ENCODE measurements at regions not wholly inside any gene's neighbourhood (a gene's known extent, or its start where the extent isn't known, plus 50 kb on each side); places are given as distances from the start of the nearest gene placed in this dataset.

- Mint-ChIP-seq H3K36me3 (ENCODE audit: low read depth) (no peaks in the 10 kb centered on the region), H3K4me1 (peaks cover 12% of the 10 kb centered on the region), H3K27ac (no peak overlapping the region), H3K4me3 (no peak overlapping the region), H3K27me3 (no peaks in the 10 kb centered on the region), H3K9me3 (peaks cover 4% of the 10 kb centered on the region)
- DNase-seq (no peak), ATAC-seq (no peak)
Measured at GRCh38 chr6:156189714-156190113, 587.5 kb upstream of the ARID1B start.

- Mint-ChIP-seq H3K36me3 (ENCODE audit: low read depth) (no peaks in the 10 kb centered on the region), H3K4me1 (peaks cover 10% of the 10 kb centered on the region), H3K9me3 (peaks cover under 1% of the 10 kb centered on the region), H3K27ac (no peak overlapping the region), H3K4me3 (no peak overlapping the region), H3K27me3 (no peaks in the 10 kb centered on the region)
- ATAC-seq, result no peak
- no peak for DNase-seq
Measured at GRCh38 chr6:156189195-156189594, 588.0 kb upstream of the ARID1B start.

GRCh38 chr6:156185113-156185512, 592.1 kb upstream of the ARID1B start:
- ATAC-seq (no peak), DNase-seq (no peak)
- Mint-ChIP-seq H3K27ac (no peak overlapping the region), H3K36me3 (ENCODE audit: low read depth) (no peaks in the 10 kb centered on the region), H3K4me1 (peaks cover 5% of the 10 kb centered on the region), H3K27me3 (peaks cover 2% of the 10 kb centered on the region), H3K9me3 (no peaks in the 10 kb centered on the region), H3K4me3 (no peak overlapping the region)

GRCh38 chr6:156183678-156184077, 593.5 kb upstream of the ARID1B start:
- no peaks in the 10 kb centered on the region for H3K9me3 Mint-ChIP-seq
- H3K4me1 Mint-ChIP-seq, result peaks cover 5% of the 10 kb centered on the region
- H3K4me3 Mint-ChIP-seq, result no peak overlapping the region
- DNase-seq (no peak), ATAC-seq (no peak)
- no peak overlapping the region for H3K27ac Mint-ChIP-seq
- peaks cover 2% of the 10 kb centered on the region for H3K27me3 Mint-ChIP-seq
- H3K36me3 Mint-ChIP-seq (ENCODE audit: low read depth), result no peaks in the 10 kb centered on the region

- H3K4me3 Mint-ChIP-seq, result no peak overlapping the region
- peaks cover 4% of the 10 kb centered on the region for H3K9me3 Mint-ChIP-seq
- H3K36me3 Mint-ChIP-seq (ENCODE audit: low read depth), result no peaks in the 10 kb centered on the region
- H3K27me3 Mint-ChIP-seq, result peaks cover 2% of the 10 kb centered on the region
- peaks cover 5% of the 10 kb centered on the region for H3K4me1 Mint-ChIP-seq
- no peak for ATAC-seq
- DNase-seq, result no peak
- no peak overlapping the region for H3K27ac Mint-ChIP-seq
Measured at GRCh38 chr6:156182356-156182755, 594.8 kb upstream of the ARID1B start.

- H3K27ac Mint-ChIP-seq, result no peak overlapping the region
- no peak overlapping the region for H3K4me3 Mint-ChIP-seq
- H3K4me1 Mint-ChIP-seq, result peaks cover 5% of the 10 kb centered on the region
- no peaks in the 10 kb centered on the region for H3K36me3 Mint-ChIP-seq (ENCODE audit: low read depth)
- peaks cover 4% of the 10 kb centered on the region for H3K9me3 Mint-ChIP-seq
- no peak for DNase-seq
- no peak for ATAC-seq
- H3K27me3 Mint-ChIP-seq, result peaks cover 2% of the 10 kb centered on the region
Measured at GRCh38 chr6:156181506-156181905, 595.7 kb upstream of the ARID1B start.

GRCh38 chr6:156175971-156176421, 601.2 kb upstream of the ARID1B start:
- ATAC-seq, result no peak
- peaks cover 2% of the 10 kb centered on the region for H3K27me3 Mint-ChIP-seq
- no peak overlapping the region for H3K4me3 Mint-ChIP-seq
- peaks cover 4% of the 10 kb centered on the region for H3K9me3 Mint-ChIP-seq
- no peak overlapping the region for H3K27ac Mint-ChIP-seq
- peaks cover 1% of the 10 kb centered on the region for H3K36me3 Mint-ChIP-seq (ENCODE audit: low read depth)
- peaks cover 14% of the 10 kb centered on the region for H3K4me1 Mint-ChIP-seq
- DNase-seq, result no peak

GRCh38 chr6:156175433-156175832, 601.7 kb upstream of the ARID1B start:
- peaks cover 1% of the 10 kb centered on the region for H3K36me3 Mint-ChIP-seq (ENCODE audit: low read depth)
- H3K27ac Mint-ChIP-seq, result no peak overlapping the region
- peaks cover 4% of the 10 kb centered on the region for H3K9me3 Mint-ChIP-seq
- H3K4me3 Mint-ChIP-seq, result no peak overlapping the region
- H3K4me1 Mint-ChIP-seq, result peaks cover 14% of the 10 kb centered on the region
- peaks cover 2% of the 10 kb centered on the region for H3K27me3 Mint-ChIP-seq
- DNase-seq (no peak), ATAC-seq (no peak)

- Mint-ChIP-seq H3K27me3 (peaks cover 2% of the 10 kb centered on the region), H3K4me3 (no peak overlapping the region), H3K9me3 (peaks cover 4% of the 10 kb centered on the region), H3K36me3 (ENCODE audit: low read depth) (peaks cover 1% of the 10 kb centered on the region), H3K27ac (peak overlapping the region; percentile 33), H3K4me1 (peaks cover 16% of the 10 kb centered on the region)
- ATAC-seq (peak; percentile 97), DNase-seq (no peak)
Measured at GRCh38 chr6:156174031-156174890, 602.9 kb upstream of the ARID1B start.

- ATAC-seq (no peak), DNase-seq (no peak)
- H3K27me3 Mint-ChIP-seq, result peaks cover 2% of the 10 kb centered on the region
- H3K36me3 Mint-ChIP-seq (ENCODE audit: low read depth), result no peaks in the 10 kb centered on the region
- H3K9me3 Mint-ChIP-seq, result no peaks in the 10 kb centered on the region
- no peak overlapping the region for H3K27ac Mint-ChIP-seq
- no peak overlapping the region for H3K4me3 Mint-ChIP-seq
- peaks cover 45% of the 10 kb centered on the region for H3K4me1 Mint-ChIP-seq
Measured at GRCh38 chr6:156169371-156169770, 607.8 kb upstream of the ARID1B start.

- peak; percentile 9 for ATAC-seq
- H3K9me3 Mint-ChIP-seq, result no peaks in the 10 kb centered on the region
- H3K27ac Mint-ChIP-seq, result peak overlapping the region; percentile 46
Measured at GRCh38 chr6:156167625-156168071, 609.5 kb upstream of the ARID1B start.

GRCh38 chr6:156167016-156167624, 610.1 kb upstream of the ARID1B start:
- Mint-ChIP-seq H3K27me3 (peaks cover 2% of the 10 kb centered on the region), H3K27ac (no peak overlapping the region), H3K4me3 (peak overlapping the region; percentile 64), H3K9me3 (no peaks in the 10 kb centered on the region), H3K36me3 (ENCODE audit: low read depth) (no peaks in the 10 kb centered on the region), H3K4me1 (peaks cover 43% of the 10 kb centered on the region)
- ATAC-seq, result peak; percentile 51
- DNase-seq, result no peak

More at GRCh38 chr6:156167625-156168071, 609.5 kb upstream of the ARID1B start:
- no peaks in the 10 kb centered on the region for H3K36me3 Mint-ChIP-seq (ENCODE audit: low read depth)
- H3K4me3 Mint-ChIP-seq, result peak overlapping the region; percentile 64
- H3K4me1 Mint-ChIP-seq, result peaks cover 43% of the 10 kb centered on the region
- no peak for DNase-seq
- H3K27me3 Mint-ChIP-seq, result peaks cover 2% of the 10 kb centered on the region

- Mint-ChIP-seq H3K9me3 (no peaks in the 10 kb centered on the region), H3K27me3 (peaks cover 2% of the 10 kb centered on the region), H3K27ac (peak overlapping the region; percentile 6), H3K36me3 (ENCODE audit: low read depth) (no peaks in the 10 kb centered on the region), H3K4me3 (no peak overlapping the region), H3K4me1 (peaks cover 43% of the 10 kb centered on the region)
- no peak for DNase-seq
- ATAC-seq, result no peak
Measured at GRCh38 chr6:156166093-156166492, 611.1 kb upstream of the ARID1B start.

GRCh38 chr6:156164701-156165452, 612.3 kb upstream of the ARID1B start:
- ATAC-seq (peak; percentile 43), DNase-seq (no peak)
- Mint-ChIP-seq H3K9me3 (no peaks in the 10 kb centered on the region), H3K27me3 (peaks cover 2% of the 10 kb centered on the region), H3K4me1 (peaks cover 43% of the 10 kb centered on the region), H3K36me3 (ENCODE audit: low read depth) (no peaks in the 10 kb centered on the region), H3K27ac (peak overlapping the region; percentile 40), H3K4me3 (no peak overlapping the region)

Data from activated naive CD8-positive, alpha-beta T cell treated with anti-CD3 and anti-CD28 coated beads, Interleukin-2, amount 50 U/mL, for 24 hours (primary cell).